ENCODE measurements at regions not wholly inside any gene's neighbourhood (a gene's known extent, or its start where the extent isn't known, plus 50 kb on each side); places are given as distances from the start of the nearest gene placed in this dataset.

DNA sequence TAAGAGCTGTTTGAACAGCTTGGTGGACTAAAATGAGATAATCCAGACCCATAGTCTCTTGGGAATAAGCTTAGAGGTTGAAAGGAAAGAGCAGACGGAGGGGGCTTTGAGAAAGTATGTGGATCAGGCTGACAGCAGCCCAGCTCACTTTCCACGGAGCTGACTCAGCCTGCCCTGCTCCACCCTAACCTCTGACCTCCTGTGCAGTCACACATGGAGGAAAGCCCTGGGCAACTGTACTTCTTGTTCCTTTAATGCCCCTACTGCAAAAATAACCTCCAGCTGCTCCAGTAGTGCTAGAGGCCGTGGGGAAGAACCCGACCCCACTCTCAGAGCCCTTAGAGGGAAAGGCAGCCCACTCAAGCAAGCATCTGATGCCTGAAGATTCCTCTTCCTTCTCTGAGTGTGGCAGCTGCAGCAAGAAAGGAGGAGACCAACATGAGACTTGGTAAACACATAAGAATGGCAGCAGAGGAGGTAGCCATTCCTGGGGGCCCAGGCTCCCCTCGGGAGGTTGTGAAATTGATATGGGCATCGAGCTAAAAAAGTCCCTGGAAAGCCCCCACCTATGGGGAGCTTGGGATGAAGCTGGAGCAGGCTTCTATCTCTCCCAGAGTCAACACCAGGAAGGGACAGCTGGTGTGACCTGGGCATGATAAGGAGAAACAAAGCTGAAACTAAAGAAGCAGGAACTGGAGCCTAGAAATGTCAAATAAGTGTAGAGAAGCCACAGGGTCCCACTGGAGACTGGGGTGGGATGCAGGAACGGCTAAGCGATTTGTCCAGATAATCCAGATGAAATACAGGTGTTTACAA is 204.3 kb downstream of the PIK3R1 start (continued):
- TF ChIP-seq, protein P1, sequence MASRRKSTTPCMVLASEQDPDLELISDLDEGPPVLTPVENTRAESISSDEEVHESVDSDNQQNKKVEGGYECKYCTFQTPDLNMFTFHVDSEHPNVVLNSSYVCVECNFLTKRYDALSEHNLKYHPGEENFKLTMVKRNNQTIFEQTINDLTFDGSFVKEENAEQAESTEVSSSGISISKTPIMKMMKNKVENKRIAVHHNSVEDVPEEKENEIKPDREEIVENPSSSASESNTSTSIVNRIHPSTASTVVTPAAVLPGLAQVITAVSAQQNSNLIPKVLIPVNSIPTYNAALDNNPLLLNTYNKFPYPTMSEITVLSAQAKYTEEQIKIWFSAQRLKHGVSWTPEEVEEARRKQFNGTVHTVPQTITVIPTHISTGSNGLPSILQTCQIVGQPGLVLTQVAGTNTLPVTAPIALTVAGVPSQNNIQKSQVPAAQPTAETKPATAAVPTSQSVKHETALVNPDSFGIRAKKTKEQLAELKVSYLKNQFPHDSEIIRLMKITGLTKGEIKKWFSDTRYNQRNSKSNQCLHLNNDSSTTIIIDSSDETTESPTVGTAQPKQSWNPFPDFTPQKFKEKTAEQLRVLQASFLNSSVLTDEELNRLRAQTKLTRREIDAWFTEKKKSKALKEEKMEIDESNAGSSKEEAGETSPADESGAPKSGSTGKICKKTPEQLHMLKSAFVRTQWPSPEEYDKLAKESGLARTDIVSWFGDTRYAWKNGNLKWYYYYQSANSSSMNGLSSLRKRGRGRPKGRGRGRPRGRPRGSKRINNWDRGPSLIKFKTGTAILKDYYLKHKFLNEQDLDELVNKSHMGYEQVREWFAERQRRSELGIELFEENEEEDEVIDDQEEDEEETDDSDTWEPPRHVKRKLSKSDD (conservative IDR thresholded peaks at IDR 0.05; ENCODE audit: low read length): no peak
- TF ChIP-seq HDAC8 (tag; IDR thresholded peaks at IDR 0.05) (peak; percentile 56; the same call in 1 of the 2 replicates), RBBP5 (IDR thresholded peaks at IDR 0.05; ENCODE audit: borderline replicate concordance, insufficient read depth, low read length, poor library complexity, severe bottlenecking) (peak; percentile 7), ZNF175 (CRISPR knock-in tag; IDR thresholded peaks at IDR 0.05; ENCODE audit: low read depth) (0 out of 2 replicates have a peak, but pooled peaks have one; percentile 37), ZKSCAN8 (CRISPR knock-in tag; IDR thresholded peaks at IDR 0.05) (peak; percentile 54; the same call in 1 of the 2 replicates), PTRF (tag; IDR thresholded peaks at IDR 0.05) (peak; percentile 37), TGIF2 (CRISPR knock-in tag; IDR thresholded peaks at IDR 0.05) (no peak), ZNF232 (CRISPR knock-in tag; IDR thresholded peaks at IDR 0.05) (no peak), MAFF (IDR thresholded peaks at IDR 0.05; ENCODE audit: low read length) (0 out of 2 replicates have a peak, but pooled peaks have one; percentile 24), SNIP1 (IDR thresholded peaks at IDR 0.05; ENCODE audit: low read depth) (no peak), C11orf30 (IDR thresholded peaks at IDR 0.05; ENCODE audit: low read depth) (peak; percentile 57; the same call in 1 of the 2 replicates), RAD21 (CRISPR knock-in tag; conservative IDR thresholded peaks at IDR 0.05 in 1 of 2, IDR thresholded peaks at IDR 0.05 in 1 of 2) (no peak), JUND (IDR thresholded peaks at IDR 0.05; ENCODE audit: borderline replicate concordance, low read depth, low read length) (peak; percentile 89), JUND (tag; IDR thresholded peaks at IDR 0.05; ENCODE audit: borderline replicate concordance, low read depth, low read length) (peak; percentile 78; the same call in 1 of the 3 replicates), NR2C1 (IDR thresholded peaks at IDR 0.05) (peak; percentile 92), NR2C1 (tag; IDR thresholded peaks at IDR 0.05) (peak; percentile 95), LEF1 (IDR thresholded peaks at IDR 0.05) (no peak), KDM4B (IDR thresholded peaks at IDR 0.05; ENCODE audit: borderline replicate concordance in 2 of 2, low read depth in 1 of 2) (no peak), NR2C2 (CRISPR knock-in tag; IDR thresholded peaks at IDR 0.05) (peak; percentile 86), NR2C2 (tag; IDR thresholded peaks at IDR 0.05) (peak; percentile 93), ZNF431 (CRISPR knock-in tag; IDR thresholded peaks at IDR 0.05) (0 out of 2 replicates have a peak, but pooled peaks have one; percentile 19), PRPF4 (IDR thresholded peaks at IDR 0.05; ENCODE audit: insufficient read depth, low read depth, low read length, poor library complexity, severe bottlenecking) (no peak), FOSL1 (tag; conservative IDR thresholded peaks at IDR 0.05) (peak; percentile 68)
- TF ChIP-seq, protein P2, sequence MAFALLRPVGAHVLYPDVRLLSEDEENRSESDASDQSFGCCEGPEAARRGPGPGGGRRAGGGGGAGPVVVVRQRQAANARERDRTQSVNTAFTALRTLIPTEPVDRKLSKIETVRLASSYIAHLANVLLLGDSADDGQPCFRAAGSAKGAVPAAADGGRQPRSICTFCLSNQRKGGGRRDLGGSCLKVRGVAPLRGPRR (CRISPR knock-in tag; IDR thresholded peaks at IDR 0.05): peak; percentile 13; the same call in 1 of the 2 replicates
- TF ChIP-seq, protein P3, sequence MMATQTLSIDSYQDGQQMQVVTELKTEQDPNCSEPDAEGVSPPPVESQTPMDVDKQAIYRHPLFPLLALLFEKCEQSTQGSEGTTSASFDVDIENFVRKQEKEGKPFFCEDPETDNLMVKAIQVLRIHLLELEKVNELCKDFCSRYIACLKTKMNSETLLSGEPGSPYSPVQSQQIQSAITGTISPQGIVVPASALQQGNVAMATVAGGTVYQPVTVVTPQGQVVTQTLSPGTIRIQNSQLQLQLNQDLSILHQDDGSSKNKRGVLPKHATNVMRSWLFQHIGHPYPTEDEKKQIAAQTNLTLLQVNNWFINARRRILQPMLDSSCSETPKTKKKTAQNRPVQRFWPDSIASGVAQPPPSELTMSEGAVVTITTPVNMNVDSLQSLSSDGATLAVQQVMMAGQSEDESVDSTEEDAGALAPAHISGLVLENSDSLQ (IDR thresholded peaks at IDR 0.05): peak; percentile 63

Measured in K562 (cell line).